ENCODE measurements at regions not wholly inside any gene's neighbourhood (a gene's known extent, or its start where the extent isn't known, plus 50 kb on each side); places are given as distances from the start of the nearest gene placed in this dataset.

DNA sequence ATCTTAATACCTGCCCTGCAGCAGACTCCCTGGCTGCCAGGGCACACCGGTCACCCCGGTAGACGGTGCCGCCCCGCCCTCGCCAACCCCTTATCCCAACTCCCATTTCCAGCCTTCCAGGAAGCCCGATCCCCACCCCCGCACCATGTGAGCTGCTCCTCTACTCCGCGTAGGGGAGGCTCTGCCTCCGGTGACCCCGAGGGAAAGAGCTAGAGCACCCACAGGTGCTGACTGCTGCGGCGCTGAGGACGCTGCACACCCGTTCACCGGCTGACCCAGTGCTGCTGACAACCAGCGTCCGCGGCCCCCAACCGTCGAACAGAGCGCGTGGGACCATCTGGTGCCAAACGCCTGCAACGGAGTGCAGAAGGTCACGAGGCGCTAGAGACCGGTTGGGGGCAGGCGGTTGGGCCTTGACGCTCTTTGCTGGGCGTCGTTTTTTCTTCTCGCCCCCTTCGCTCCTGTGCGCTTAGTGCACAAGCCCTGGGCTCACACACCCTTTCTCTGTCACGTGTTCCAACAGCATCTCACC is 59.6 kb upstream of the ZNF599 start:
- H3K27me3 ChIP-seq (ENCODE audit: insufficient read depth, low read length, poor library complexity), result no peaks in the 10 kb centered on the region
- DNase-seq (no peak), ATAC-seq (ENCODE audit: insufficient read depth, low read depth) (no peak)
- H3K36me3 ChIP-seq (ENCODE audit: insufficient read depth, low read length), result no peaks in the 10 kb centered on the region
- H3K27ac ChIP-seq (ENCODE audit: low read length), result no peak overlapping the region
- H3K9me3 ChIP-seq (ENCODE audit: insufficient read depth, low read length, severe bottlenecking), result no peaks in the 10 kb centered on the region
- H3K9ac ChIP-seq (ENCODE audit: low read depth, low read length), result no peak overlapping the region
- H3K4me1 ChIP-seq (ENCODE audit: insufficient read depth, low read length), result no peaks in the 10 kb centered on the region
- no peak for TF ChIP-seq EZH2 (IDR thresholded peaks at IDR 0.05; ENCODE audit: borderline replicate concordance, low read depth, low read length, severe bottlenecking)
- TF ChIP-seq, protein P1, sequence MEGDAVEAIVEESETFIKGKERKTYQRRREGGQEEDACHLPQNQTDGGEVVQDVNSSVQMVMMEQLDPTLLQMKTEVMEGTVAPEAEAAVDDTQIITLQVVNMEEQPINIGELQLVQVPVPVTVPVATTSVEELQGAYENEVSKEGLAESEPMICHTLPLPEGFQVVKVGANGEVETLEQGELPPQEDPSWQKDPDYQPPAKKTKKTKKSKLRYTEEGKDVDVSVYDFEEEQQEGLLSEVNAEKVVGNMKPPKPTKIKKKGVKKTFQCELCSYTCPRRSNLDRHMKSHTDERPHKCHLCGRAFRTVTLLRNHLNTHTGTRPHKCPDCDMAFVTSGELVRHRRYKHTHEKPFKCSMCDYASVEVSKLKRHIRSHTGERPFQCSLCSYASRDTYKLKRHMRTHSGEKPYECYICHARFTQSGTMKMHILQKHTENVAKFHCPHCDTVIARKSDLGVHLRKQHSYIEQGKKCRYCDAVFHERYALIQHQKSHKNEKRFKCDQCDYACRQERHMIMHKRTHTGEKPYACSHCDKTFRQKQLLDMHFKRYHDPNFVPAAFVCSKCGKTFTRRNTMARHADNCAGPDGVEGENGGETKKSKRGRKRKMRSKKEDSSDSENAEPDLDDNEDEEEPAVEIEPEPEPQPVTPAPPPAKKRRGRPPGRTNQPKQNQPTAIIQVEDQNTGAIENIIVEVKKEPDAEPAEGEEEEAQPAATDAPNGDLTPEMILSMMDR (IDR thresholded peaks at IDR 0.05; ENCODE audit: borderline replicate concordance, extremely low read depth, low read length, poor library complexity, severe bottlenecking), result no peak
- no peaks in the 10 kb centered on the region for H3K79me2 ChIP-seq (ENCODE audit: insufficient read depth, low read length)
- no peaks in the 10 kb centered on the region for H4K20me1 ChIP-seq (ENCODE audit: insufficient read depth, low read length)
- no peak overlapping the region for H3K4me2 ChIP-seq (ENCODE audit: insufficient read depth, low read length)
- H2AFZ ChIP-seq (ENCODE audit: low read depth, low read length), result no peak overlapping the region
- H3K4me3 ChIP-seq (ENCODE audit: low read depth in 1 of 2, low read length in 2 of 2), result no peak overlapping the region

DNA sequence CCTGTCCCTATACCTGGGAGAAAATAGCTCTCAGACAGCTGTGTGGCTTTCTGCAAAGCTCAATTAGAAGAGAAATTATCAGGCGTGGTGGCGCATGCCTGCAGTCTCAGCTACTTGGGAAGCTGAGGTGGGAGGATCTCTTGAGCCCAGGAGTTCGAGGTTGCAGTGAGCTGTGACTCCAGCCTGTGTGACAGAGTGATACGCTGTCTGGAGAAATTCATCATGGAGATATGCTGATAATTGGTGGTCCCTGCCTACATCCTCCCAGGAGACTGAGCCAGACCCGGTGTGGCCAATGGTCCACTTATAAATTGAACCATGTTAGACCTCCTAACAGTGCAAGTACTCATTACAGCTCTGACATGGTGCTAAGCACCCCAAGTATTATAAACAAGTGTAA is 58.7 kb upstream of the ZNF599 start:
- Histone ChIP-seq H3K27ac (ENCODE audit: low read length) (no peak overlapping the region), H2AFZ (ENCODE audit: low read depth, low read length) (no peak overlapping the region), H3K9ac (ENCODE audit: low read depth, low read length) (no peak overlapping the region), H3K9me3 (ENCODE audit: insufficient read depth, low read length, severe bottlenecking) (no peaks in the 10 kb centered on the region), H3K4me1 (ENCODE audit: insufficient read depth, low read length) (no peaks in the 10 kb centered on the region), H3K4me3 (ENCODE audit: low read depth in 1 of 2, low read length in 2 of 2) (no peak overlapping the region), H3K4me2 (ENCODE audit: insufficient read depth, low read length) (no peak overlapping the region), H3K79me2 (ENCODE audit: insufficient read depth, low read length) (no peaks in the 10 kb centered on the region), H4K20me1 (ENCODE audit: insufficient read depth, low read length) (no peaks in the 10 kb centered on the region), H3K36me3 (ENCODE audit: insufficient read depth, low read length) (no peaks in the 10 kb centered on the region), H3K27me3 (ENCODE audit: insufficient read depth, low read length, poor library complexity) (no peaks in the 10 kb centered on the region)
- ATAC-seq (ENCODE audit: insufficient read depth, low read depth) (no peak), DNase-seq (no peak)
- TF ChIP-seq, protein P1 (IDR thresholded peaks at IDR 0.05; ENCODE audit: borderline replicate concordance, extremely low read depth, low read length, poor library complexity, severe bottlenecking), result no peak
- TF ChIP-seq EZH2 (IDR thresholded peaks at IDR 0.05; ENCODE audit: borderline replicate concordance, low read depth, low read length, severe bottlenecking), result no peak

DNA sequence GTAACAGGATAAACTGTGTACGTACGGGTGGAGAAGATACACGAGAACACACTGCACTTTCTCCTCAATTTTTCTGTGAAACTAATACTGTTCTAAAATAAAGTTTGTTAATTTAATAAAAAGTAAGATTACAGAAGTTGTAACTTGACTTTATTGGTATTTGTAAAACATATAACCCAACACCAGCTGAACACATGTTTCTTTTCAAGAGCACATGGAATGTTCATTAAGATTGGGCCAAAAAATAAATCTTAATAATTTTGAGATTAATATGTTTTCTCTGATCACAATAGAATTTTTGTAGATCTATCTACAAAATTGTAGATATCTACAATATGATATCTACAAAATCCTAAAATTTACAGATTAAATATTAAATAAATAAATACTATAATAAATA is 55.1 kb upstream of the ZNF599 start:
- H2AFZ ChIP-seq (ENCODE audit: low read depth, low read length), result no peak overlapping the region
- H3K9ac ChIP-seq (ENCODE audit: low read depth, low read length), result no peak overlapping the region

More for the DNA sequence above, 55.1 kb upstream of the ZNF599 start:
- Histone ChIP-seq H3K4me2 (ENCODE audit: insufficient read depth, low read length) (no peak overlapping the region), H4K20me1 (ENCODE audit: insufficient read depth, low read length) (no peaks in the 10 kb centered on the region), H3K4me3 (ENCODE audit: low read depth in 1 of 2, low read length in 2 of 2) (no peak overlapping the region), H3K9me3 (ENCODE audit: insufficient read depth, low read length, severe bottlenecking) (no peaks in the 10 kb centered on the region), H3K27me3 (ENCODE audit: insufficient read depth, low read length, poor library complexity) (no peaks in the 10 kb centered on the region), H3K36me3 (ENCODE audit: insufficient read depth, low read length) (no peaks in the 10 kb centered on the region), H3K27ac (ENCODE audit: low read length) (no peak overlapping the region), H3K4me1 (ENCODE audit: insufficient read depth, low read length) (no peaks in the 10 kb centered on the region), H3K79me2 (ENCODE audit: insufficient read depth, low read length) (no peaks in the 10 kb centered on the region)
- ATAC-seq (ENCODE audit: insufficient read depth, low read depth) (no peak), DNase-seq (no peak)
- TF ChIP-seq, protein P1 (IDR thresholded peaks at IDR 0.05; ENCODE audit: borderline replicate concordance, extremely low read depth, low read length, poor library complexity, severe bottlenecking), result no peak
- TF ChIP-seq EZH2 (IDR thresholded peaks at IDR 0.05; ENCODE audit: borderline replicate concordance, low read depth, low read length, severe bottlenecking), result no peak
